ENCODE measurements at regions not wholly inside any gene's neighbourhood (a gene's known extent, or its start where the extent isn't known, plus 50 kb on each side); places are given as distances from the start of the nearest gene placed in this dataset.

DNA sequence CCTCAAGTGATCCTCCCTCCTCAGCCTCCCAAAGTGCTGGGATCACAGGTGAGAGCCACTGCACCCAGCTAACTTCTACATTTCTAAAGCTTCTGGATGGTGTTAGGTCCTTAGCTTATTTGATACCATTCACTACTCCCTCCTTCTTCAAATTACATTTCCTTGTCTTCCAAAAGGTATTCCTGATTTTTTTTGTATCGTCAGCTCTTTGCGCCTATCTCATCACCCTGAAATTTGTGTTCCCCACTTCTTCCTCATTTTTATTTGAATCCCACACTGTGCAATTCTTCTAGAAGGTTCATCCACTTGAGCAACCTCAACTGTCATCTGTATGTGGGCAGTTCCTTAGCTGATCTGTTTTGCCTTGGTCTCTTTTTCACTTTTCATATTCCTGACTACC, 241.8 kb upstream of the RGS6 start:
- DNase-seq: no peak
- H3K4me3 Mint-ChIP-seq: no peak overlapping the region
- no peaks in the 10 kb centered on the region for H3K9me3 Mint-ChIP-seq
- TF ChIP-seq, protein P1, sequence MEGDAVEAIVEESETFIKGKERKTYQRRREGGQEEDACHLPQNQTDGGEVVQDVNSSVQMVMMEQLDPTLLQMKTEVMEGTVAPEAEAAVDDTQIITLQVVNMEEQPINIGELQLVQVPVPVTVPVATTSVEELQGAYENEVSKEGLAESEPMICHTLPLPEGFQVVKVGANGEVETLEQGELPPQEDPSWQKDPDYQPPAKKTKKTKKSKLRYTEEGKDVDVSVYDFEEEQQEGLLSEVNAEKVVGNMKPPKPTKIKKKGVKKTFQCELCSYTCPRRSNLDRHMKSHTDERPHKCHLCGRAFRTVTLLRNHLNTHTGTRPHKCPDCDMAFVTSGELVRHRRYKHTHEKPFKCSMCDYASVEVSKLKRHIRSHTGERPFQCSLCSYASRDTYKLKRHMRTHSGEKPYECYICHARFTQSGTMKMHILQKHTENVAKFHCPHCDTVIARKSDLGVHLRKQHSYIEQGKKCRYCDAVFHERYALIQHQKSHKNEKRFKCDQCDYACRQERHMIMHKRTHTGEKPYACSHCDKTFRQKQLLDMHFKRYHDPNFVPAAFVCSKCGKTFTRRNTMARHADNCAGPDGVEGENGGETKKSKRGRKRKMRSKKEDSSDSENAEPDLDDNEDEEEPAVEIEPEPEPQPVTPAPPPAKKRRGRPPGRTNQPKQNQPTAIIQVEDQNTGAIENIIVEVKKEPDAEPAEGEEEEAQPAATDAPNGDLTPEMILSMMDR (IDR thresholded peaks at IDR 0.05): no peak
- H3K27me3 Mint-ChIP-seq (ENCODE audit: insufficient read depth): peaks cover 7% of the 10 kb centered on the region
- H3K27ac Mint-ChIP-seq: no peak overlapping the region
- peaks cover 78% of the 10 kb centered on the region for H3K4me1 Mint-ChIP-seq (ENCODE audit: low read depth)
- H3K36me3 Mint-ChIP-seq (ENCODE audit: low read depth): peaks cover 61% of the 10 kb centered on the region

DNA sequence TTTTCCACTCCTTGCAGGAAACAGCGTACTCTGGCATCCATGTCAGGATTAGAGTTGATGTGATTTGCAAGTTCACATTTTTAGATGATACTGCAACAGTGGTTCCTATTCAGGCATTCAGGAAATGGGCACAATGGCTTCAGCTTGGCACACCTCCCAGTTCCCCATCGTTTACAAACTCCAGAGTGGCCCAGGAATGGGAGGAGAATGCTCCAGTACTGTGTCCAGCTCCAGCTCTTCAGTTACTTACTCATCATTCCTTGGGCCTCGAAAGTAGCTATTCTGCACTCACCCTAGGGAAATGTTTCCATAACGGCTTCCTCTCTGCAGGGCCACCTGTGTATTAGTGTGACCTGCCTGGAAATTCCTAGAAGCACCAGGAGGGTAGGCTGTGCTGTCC, 239.7 kb upstream of the RGS6 start:
- no peak overlapping the region for H3K4me3 Mint-ChIP-seq
- peaks cover 80% of the 10 kb centered on the region for H3K4me1 Mint-ChIP-seq (ENCODE audit: low read depth)
- peak; percentile 65 for DNase-seq
- H3K36me3 Mint-ChIP-seq (ENCODE audit: low read depth): peaks cover 64% of the 10 kb centered on the region
- no peaks in the 10 kb centered on the region for H3K9me3 Mint-ChIP-seq
- TF ChIP-seq, protein P1 (IDR thresholded peaks at IDR 0.05): no peak
- H3K27ac Mint-ChIP-seq: peak overlapping the region; percentile 11
- H3K27me3 Mint-ChIP-seq (ENCODE audit: insufficient read depth): peaks cover 7% of the 10 kb centered on the region

DNA sequence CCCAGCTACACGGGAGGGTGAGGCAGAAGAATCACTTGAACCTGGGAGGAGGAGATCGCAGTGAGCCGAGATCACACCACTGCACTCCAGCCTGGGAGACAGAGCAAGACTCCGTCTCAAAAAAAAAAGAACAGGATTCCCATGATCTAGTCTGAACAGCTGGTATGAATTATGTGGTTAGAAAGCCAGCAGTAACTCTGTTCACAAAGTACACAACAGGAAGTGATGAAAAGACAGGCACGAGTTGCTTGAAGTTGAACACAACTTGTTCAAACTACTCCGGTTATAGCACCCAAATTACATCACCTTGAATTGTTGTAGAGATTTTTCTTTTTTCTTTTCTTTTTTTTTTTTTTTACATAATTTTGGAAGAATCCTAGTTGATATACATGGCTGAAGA, 238.8 kb upstream of the RGS6 start:
- Mint-ChIP-seq H3K4me3 (peak overlapping the region; percentile 16), H3K27ac (peak overlapping the region; percentile 66), H3K36me3 (ENCODE audit: low read depth) (peaks cover 62% of the 10 kb centered on the region)

DNA sequence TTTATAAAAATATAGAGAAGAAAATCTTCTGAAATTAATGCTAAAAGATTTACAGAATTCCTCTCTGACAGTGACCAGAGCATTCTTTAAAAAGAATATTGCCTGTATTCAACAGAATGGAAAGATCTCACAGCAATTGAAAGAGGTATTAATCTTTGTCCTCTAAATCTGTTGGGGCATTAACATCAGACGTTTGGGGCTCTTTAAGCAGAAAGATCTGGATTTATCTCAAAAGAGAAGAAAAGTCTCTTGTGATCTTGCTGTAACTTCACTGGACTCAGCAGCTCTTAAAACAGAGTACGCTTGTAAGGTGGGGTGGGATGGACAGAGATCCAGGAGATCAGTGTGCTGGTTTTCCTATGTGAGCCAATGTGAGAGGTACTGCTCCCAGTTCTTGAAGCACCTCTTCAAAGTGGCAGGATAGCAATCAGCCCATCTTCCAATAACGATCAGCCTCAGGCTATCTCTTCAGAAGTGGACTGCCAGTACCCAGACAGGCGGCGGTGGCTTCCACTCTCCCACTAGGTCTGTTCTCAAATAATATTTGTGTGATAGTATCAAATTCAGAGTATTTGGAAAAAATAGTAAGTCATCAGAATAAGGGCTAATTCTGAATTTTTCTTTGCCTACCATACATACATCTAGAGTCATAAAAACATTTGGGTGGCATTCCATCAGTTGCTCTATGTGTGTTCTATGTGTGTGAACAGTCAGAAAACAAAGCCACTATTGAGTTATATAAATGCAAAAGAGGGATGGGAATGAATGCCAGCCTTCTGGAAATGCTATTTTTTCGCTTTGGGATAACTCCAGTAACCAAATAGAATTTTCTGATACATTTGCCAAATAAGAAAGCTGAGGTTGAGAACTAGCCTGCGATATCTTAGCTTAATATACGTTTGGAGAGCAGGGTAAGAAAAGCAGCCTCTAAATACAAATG, 237.4 kb upstream of the RGS6 start:
- Mint-ChIP-seq H3K27ac (0 out of 2 replicates have a peak overlapping the region, but pooled peaks have one; percentile 13), H3K9me3 (no peaks in the 10 kb centered on the region), H3K4me3 (no peak overlapping the region), H3K4me1 (ENCODE audit: low read depth) (peaks cover 59% of the 10 kb centered on the region), H3K27me3 (ENCODE audit: insufficient read depth) (peaks cover 9% of the 10 kb centered on the region), H3K36me3 (ENCODE audit: low read depth) (peaks cover 70% of the 10 kb centered on the region)
- DNase-seq: no peak
- TF ChIP-seq, protein P1 (IDR thresholded peaks at IDR 0.05): no peak

More for the DNA sequence above, 238.8 kb upstream of the RGS6 start:
- Mint-ChIP-seq H3K27me3 (ENCODE audit: insufficient read depth) (peaks cover 7% of the 10 kb centered on the region), H3K9me3 (no peaks in the 10 kb centered on the region), H3K4me1 (ENCODE audit: low read depth) (peaks cover 74% of the 10 kb centered on the region)
- DNase-seq: peak; percentile 83
- TF ChIP-seq, protein P1 (IDR thresholded peaks at IDR 0.05): no peak

GRCh38 chr14:71695611-71696350, 236.4 kb upstream of the RGS6 start:
- H3K27me3 Mint-ChIP-seq (ENCODE audit: insufficient read depth): peaks cover 9% of the 10 kb centered on the region
- H3K36me3 Mint-ChIP-seq (ENCODE audit: low read depth): peaks cover 69% of the 10 kb centered on the region
- DNase-seq: no peak
- TF ChIP-seq, protein P1 (IDR thresholded peaks at IDR 0.05): no peak
- H3K9me3 Mint-ChIP-seq: no peaks in the 10 kb centered on the region
- no peak overlapping the region for H3K4me3 Mint-ChIP-seq
- H3K4me1 Mint-ChIP-seq (ENCODE audit: low read depth): peaks cover 59% of the 10 kb centered on the region
- H3K27ac Mint-ChIP-seq: peak overlapping the region; percentile 1; the same call in 1 of the 2 replicates
